Bronchial epithelial cell (primary cell): ENCODE measurements at regions not wholly inside any gene's neighbourhood (a gene's known extent, or its start where the extent isn't known, plus 50 kb on each side); places are given as distances from the start of the nearest gene placed in this dataset.

ENCODE experiments used
- DNase-seq: peaks from one replicate; pipeline ENCODE4 v3.0.0-alpha.2; 2010; ENCODE audit warnings: low read depth
- FAIRE-seq: peaks from 2 replicates; lab custom pipeline; 2011; peaks lifted over from hg19 to GRCh38; lab: Jason Lieb, UNC
- H3K27me3 ChIP-seq: 2 replicates; pipeline ENCODE4 v1.5.1; 2011; ENCODE audit warnings: low read length; ENCODE audit not compliant: control insufficient read depth, insufficient read depth
- H3K36me3 ChIP-seq: 2 replicates; pipeline ENCODE4 v1.5.1; 2011; ENCODE audit warnings: low read length; ENCODE audit not compliant: control insufficient read depth, insufficient read depth
- H3K4me3 ChIP-seq: 2 replicates; pipeline ENCODE4 v1.5.1; 2011; ENCODE audit warnings: mild to moderate bottlenecking, low read depth, low read length, control low read depth
- CTCF ChIP-seq: IDR thresholded peaks from 2 replicates; pipeline ENCODE4 v1.5.1; 2011; ENCODE audit warnings: mild to moderate bottlenecking, moderate library complexity, low read length, control low read depth, inconsistent platforms; ENCODE audit not compliant: insufficient read depth, severe bottlenecking

DNA sequence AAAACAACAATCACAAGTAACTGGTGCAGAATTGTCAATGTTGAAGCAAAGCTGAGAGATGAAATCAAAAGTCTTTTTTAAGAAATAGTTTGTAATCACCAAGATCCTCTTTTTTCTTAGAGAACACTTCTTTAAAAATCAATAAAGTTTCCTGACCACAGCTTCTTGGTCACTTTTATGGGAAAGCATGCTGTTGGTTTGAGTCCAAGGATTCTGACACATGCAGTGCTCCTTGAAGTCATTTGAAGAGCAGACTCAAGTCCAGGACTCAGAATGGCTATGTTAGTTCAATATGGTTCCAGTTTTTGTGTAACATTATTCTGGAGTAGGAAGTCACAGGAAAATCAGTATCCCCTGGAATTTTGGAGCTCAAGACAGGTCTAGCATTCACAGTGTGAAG, 480.6 kb downstream of the NR2F1-AS1 start:
- no peak overlapping the region for H3K4me3 ChIP-seq
- no peaks in the 10 kb centered on the region for H3K36me3 ChIP-seq
- TF ChIP-seq CTCF: no peak
- FAIRE-seq (no peak), DNase-seq (no peak)
- no peaks in the 10 kb centered on the region for H3K27me3 ChIP-seq

GRCh38 chr5:93099902-93100347, 481.1 kb downstream of the NR2F1-AS1 start:
- H3K4me3 ChIP-seq: no peak overlapping the region
- no peak for TF ChIP-seq CTCF
- H3K36me3 ChIP-seq: no peaks in the 10 kb centered on the region
- FAIRE-seq (no peak), DNase-seq (no peak)
- no peaks in the 10 kb centered on the region for H3K27me3 ChIP-seq

- Histone ChIP-seq H3K36me3 (no peaks in the 10 kb centered on the region), H3K4me3 (no peak overlapping the region), H3K27me3 (no peaks in the 10 kb centered on the region)
- DNase-seq (no peak), FAIRE-seq (no peak)
- TF ChIP-seq CTCF: no peak
Measured at GRCh38 chr5:93096561-93096960, 484.5 kb downstream of the NR2F1-AS1 start.

DNA sequence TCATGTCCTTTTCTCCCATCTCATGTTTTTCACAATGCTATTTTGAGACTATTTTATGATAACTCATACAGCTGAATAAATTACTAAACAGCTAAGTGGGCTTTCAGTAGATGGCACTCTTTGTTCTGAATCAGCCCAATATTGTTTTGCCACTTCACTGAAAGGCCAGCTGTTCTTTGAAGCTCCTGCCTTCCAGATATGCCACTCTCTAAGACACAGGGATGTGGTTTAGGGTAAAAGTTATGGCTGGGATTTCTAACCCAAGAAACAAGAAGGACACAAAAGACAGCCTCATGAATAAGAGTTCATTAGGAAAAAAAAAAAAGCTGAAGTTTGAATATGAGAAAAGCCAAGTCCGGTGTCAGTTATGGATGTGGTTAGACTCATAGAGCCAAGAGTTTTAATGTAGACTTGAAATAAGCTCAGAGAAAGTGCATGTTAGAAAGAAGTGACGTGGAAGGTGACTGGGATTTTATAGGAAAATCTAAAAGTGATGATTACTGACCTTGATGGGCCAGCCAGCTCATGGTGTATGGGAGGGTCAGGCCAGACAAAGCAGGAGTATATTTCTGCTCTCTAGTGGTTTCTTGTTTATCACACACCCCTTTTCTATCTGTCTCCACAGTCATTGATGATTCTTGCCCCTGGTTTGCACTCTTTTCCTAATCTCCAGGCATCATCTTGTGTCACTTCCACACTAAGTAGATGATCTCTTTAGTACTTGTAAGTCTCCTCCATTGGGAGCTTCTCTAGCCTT, 488.5 kb downstream of the NR2F1-AS1 start:
- no peak overlapping the region for H3K4me3 ChIP-seq
- no peaks in the 10 kb centered on the region for H3K36me3 ChIP-seq
- DNase-seq (peak; percentile 35), FAIRE-seq (no peak)
- peak; percentile 13 for TF ChIP-seq CTCF
- H3K27me3 ChIP-seq: no peaks in the 10 kb centered on the region

DNA sequence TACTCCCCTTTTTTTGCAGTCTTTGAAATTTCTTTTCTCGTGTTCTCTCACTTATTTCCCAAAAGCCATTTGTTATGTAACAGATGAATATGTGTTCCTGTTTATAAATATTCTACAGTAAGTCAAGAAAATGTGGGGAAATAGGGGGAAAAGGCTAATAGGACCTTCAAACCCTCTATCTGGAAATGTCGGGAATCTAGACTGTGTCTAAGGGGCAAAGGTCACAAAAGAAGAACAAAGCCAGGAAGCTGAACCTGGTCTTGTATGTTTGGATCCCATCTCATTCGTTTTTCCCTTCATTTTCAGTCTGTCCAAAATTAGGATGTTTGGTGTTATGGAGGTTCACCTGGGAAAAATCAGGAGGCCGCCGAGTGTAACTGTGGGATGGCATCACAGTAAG, 490.3 kb downstream of the NR2F1-AS1 start:
- H3K27me3 ChIP-seq: no peaks in the 10 kb centered on the region
- DNase-seq: no peak
- no peaks in the 10 kb centered on the region for H3K36me3 ChIP-seq
- TF ChIP-seq CTCF: no peak
- FAIRE-seq: no peak
- no peak overlapping the region for H3K4me3 ChIP-seq
